NCI-H2196 treated with DMSO at 0.1 percent for 48 hours (cell line): ENCODE measurements at regions not wholly inside any gene's neighbourhood (a gene's known extent, or its start where the extent isn't known, plus 50 kb on each side); places are given as distances from the start of the nearest gene placed in this dataset.

ENCODE experiments used
- DNase-seq: peaks from one replicate; lab custom pipeline; 2025; ENCODE audit not compliant: unreplicated experiment; lab: John Stamatoyannopoulos, UW

DNA sequence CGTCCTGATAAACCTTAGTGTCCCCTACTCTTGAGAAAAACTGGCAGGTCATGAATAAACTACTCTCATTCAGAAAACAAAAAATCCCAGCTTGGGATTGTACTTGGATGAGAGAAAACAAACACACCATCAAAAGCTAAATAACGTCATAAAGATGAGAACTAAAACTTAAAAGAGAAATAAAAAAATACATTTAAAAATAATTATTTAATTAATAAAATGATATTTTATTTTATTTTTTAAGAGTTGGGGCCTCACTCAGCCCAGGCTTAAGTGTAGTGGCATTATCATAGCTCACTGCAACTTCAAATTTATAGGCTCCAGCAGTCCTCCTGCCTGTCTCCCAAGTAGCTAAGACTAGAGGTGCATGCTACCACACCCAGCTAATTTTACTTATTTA lies 125.4 kb upstream of the CA10 start:
- no peak for DNase-seq

DNA sequence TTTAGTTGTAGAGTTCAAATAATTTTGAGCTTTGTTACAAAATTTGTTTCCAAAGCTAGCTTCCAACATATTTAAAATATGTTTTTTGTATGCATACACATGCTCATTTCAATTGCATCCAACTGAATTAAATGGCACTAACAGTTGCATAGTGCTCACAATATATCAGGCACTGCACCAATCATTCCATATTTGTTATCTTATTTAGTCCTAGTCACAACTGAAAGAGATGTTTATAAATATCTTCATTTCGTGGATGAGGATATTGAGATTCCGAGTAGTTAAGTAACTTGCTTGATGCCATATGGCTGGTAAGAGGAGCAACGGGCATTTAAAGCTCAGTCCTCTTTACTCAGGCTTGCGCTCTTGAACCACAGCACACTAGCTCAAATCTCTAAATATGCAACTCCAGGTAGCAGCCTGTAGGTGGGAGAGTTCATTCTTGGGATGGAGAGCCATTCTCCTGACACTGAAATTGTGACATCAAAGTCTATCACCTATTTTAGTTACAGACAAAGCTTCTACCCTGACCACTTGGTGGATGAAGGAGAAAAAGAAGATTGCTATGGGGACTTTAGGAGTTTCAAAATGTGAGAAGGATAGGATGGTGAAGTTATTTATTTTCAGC lies 118.0 kb upstream of the CA10 start:
- no peak for DNase-seq

DNA sequence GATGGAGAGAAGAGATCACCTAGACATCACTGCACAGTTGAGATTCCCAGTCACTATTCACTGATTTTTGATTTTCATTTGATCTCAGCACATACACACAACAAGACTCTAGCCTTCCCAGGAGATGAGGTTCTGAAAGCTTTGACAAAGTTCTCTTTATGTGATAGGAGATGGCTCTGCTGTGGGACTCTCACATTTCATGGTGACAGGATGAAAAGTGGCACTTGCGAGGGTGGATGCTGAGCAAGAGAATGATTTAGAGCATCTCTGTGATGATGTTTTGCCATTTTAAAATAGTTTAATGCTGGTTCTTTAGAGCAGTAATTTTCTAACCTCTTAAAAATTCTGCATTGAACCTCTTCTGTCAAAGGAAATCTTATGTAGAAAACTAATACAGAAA lies 113.3 kb upstream of the CA10 start:
- DNase-seq, result no peak

DNA sequence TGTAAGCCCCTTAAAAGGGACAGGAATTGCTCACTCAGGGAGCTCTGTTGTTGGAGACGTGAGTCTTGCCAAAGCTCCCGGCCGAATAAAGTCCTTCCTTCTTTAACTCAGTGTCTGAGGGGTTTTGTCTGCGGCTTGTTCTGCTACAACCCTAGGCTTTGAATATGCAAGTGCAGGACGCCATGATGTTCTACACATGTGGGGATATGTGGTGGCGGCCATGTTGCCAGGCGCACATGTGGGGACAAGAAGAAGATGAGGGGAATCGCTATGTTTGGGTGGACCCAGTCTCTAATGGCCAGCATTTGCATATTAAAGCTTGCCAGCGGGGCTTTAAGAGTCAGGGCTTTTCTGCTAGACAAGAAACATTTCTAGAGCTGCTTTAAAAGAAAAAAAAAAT lies 96.8 kb upstream of the CA10 start:
- no peak for DNase-seq

DNA sequence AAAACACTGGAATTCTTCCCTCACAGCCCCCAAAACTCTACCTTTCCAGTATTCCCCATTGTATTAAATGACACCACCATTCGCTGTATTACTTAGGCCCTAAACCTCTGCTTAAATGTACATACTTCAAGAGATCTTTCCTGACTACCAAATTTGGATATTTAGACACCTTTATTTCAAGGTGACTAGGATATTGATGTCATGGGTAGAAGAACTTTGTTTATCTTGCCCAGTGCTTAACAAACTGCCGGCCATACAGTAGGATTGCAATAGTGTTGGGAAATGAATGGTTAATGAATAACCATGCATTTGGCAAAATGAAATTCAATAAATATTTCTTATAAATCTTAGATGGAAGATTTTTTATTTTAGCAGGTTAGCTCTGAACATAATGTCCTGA lies 86.2 kb upstream of the CA10 start:
- no peak for DNase-seq

DNA sequence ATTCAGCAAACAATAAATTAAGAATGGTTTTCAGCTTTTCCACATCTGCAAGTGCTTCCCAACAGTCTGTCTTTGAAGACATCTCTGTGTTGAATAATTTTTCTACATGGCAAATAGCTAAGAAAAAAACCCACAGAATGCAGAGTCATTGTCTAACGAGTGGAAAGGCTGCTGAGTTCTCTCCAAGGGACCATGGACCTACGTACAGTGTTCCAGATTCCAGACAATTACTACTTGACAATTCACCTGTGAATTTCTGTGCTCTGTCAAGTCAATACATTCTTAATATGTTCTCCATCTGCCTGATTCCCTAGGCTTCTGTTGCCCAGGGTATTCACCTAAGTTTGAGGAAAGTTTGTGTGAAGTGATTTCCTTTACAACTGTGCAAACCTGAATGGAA lies 83.8 kb upstream of the CA10 start:
- DNase-seq, result no peak

DNA sequence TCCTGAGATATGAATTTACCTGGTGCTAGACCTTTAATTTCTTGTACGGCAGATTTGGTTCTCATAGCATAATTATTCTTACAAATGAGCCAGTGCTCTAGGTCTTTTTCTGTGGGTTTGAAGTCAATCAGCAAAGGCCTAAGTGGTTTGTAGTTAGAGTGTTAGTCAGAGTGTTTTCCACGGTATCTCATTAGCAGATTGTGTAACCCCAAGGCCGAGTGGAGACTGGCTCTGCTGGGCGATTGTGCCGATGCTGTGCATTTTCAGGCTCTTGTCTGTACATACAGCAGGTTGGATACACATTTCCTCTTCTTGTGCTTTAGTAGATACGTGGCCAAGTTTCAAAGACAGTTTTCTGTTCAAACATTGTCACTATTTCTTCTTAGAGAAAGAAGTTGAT lies 78.6 kb upstream of the CA10 start:
- no peak for DNase-seq

DNA sequence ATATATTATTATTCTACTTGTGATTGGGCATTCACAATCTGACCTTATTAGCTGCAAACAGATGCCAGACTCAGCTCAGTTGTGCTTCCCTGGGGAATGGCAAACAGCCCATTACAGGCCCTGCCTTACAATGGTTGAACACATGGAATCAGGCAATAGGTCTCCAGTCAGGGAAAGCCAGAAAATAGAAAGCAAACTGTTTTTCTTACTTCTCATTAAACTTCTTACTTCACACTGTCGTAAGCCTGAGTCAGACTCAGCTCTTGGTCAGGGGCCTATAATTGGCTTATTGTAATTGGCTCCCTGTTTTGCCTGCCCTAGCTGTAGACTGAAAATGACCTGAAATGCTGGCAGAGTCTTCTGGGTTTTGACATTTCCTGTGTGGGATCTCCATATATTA lies 77.0 kb upstream of the CA10 start:
- DNase-seq, result no peak

DNA sequence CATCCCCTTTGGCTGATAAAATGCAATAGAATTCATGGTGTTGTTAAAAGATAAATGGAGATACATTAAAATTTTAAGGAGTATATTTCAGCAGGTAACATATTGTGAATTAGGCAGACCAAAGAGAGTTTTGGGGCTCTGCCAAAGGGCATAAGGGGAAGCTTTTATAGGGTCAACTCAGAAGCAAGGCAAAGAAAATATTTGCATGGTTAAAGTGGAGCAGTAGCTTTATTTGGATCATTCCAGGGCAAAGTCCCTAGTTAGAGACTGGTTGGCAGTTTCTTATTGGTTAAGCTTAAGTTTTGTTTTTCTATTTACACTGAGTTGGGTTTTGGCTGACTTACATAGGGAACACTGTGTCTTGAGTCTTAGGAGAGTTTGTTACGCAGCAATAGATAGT lies 75.1 kb upstream of the CA10 start:
- DNase-seq, result no peak

DNA sequence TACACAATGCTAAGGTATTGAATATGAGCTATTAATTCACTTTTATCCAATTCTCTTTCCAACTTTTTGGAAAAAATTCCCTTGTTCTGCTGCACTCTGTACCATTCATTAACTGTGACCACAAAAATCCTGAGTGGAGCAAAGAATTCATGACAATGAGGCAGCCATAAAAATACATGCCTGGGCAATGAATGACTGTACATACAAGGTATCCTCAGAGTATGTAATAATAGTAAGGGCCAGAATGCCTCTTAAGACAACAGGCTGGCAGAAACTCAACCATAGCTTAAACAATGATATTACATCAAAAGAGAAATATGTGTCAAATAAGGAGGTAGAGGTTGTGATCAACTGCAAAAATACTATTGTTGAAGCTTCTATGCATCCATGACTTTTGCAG lies 74.7 kb upstream of the CA10 start:
- DNase-seq, result no peak

DNA sequence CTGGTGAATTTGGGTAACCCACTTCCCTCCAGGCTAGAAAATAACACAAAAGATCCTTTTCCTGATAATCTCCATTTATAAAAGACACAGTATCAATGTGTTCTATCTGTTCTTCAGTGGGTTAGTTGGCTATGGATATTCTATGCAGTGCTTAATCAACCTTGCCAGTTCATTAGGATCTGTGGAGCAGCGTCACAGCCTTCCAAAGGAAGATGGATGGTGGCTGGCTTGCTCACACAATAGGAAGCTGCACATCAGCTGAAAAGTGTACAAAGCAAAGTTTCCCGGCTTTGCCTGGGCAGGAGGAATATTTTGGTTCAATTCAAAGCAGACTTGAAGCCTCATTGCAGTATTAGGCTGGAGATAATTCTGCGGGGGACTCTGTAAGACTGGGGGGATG lies 70.3 kb upstream of the CA10 start:
- DNase-seq, result no peak

DNA sequence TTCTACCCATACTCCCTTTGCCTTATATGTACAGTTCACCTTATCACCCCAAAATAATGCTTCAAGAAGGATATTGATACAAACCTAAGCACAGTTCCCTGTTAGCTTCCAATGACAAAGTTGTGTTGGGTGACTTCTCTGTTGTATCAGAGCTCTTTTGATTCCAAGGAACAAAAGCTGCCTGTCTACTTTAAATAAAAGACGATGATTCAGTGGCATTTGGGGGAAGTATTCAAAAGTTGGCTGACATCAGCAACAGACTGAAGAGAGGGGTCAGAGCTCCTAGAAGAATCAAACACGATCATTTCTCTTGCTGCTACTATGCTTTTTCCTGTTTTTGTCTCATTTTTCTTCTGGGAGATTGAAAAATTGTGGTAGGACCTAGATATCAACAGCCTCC lies 69.4 kb upstream of the CA10 start:
- no peak for DNase-seq

DNA sequence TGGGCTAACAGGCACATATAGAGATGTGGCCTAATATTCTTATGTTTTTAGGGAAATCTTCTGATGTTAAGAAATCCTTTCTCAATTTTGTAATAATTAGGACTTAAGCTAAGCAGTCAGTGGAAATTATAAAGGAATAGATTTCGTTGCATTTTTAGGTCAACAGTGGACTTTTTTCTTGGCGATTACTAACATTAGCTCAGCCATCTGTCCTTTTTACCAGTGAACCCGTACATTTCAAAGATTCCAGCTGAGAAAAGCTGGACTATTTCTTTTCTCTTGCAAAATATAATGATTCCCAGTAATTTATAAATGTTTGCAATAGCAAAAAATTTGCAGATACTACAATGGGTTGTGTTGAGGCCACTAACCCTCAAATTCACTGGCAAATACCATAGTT lies 54.9 kb upstream of the CA10 start:
- no peak for DNase-seq

DNA sequence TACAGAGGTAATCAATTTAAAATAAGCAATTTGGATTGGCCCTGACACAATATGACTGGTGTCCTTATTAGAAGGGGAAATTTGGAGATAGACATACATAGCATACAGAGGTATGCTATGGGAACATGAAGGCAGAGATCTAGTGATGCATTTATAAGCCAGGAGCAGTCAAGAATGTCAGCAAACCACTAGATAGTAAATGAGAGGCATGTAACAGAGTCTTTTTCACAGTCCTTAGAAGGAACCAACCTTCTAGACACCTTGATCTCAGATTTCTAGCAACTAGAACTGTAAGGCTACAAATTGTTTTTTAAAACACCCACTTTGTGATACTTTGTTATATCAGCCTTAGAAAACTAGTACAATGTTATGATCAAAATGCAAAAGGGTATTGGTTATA lies 54.3 kb upstream of the CA10 start:
- DNase-seq, result no peak

DNA sequence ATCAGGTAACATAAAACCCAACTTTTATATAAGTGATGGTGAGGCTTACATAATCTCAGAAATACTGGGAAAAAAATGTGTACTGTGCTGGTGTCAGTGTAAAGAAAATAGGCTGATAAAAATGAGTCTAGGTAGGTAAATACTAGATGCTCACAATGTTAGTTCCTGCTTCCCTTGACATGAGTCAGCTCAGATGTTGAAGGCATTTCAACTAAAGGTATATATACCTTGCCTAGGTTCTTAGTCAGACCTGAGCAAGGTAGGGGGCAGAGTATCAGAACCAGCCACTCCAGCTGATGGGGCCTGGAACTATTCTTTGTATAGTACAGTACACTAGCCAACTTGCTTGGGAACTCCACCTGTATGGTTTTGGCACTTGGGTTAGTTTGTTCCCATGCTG lies 51.0 kb upstream of the CA10 start:
- no peak for DNase-seq
